ENCODE measurements at regions not wholly inside any gene's neighbourhood (a gene's known extent, or its start where the extent isn't known, plus 50 kb on each side); places are given as distances from the start of the nearest gene placed in this dataset.
A peak's percentile ranks its signal among the peaks of the same experiment; 100 is the strongest.
"Not testable (repeated sequence)": the region's sequence is repeated elsewhere in the genome, so short reads cannot be mapped to it uniquely, and the experiment has no call there.

GRCh38 chr10:29725927-29726326 is 91.2 kb upstream of the SVIL start:
- DNase-seq (ENCODE audit: low read depth): not testable (repeated sequence)

GRCh38 chr10:29725133-29725720 is 90.5 kb upstream of the SVIL start:
- no peak for DNase-seq (ENCODE audit: low read depth)

- DNase-seq (ENCODE audit: low read depth): no peak
These were observed 89.0 kb upstream of the SVIL start for GRCh38 chr10:29723726-29724125.

- no peak for DNase-seq (ENCODE audit: low read depth)
These were observed 88.0 kb upstream of the SVIL start for GRCh38 chr10:29722777-29723176.

- DNase-seq (ENCODE audit: low read depth): no peak
These were observed 85.4 kb upstream of the SVIL start for GRCh38 chr10:29720149-29720548.

GRCh38 chr10:29719281-29719675 is 84.5 kb upstream of the SVIL start:
- no peak for DNase-seq (ENCODE audit: low read depth)

GRCh38 chr10:29715296-29715695 is 80.5 kb upstream of the SVIL start:
- DNase-seq (ENCODE audit: low read depth): no peak

DNA sequence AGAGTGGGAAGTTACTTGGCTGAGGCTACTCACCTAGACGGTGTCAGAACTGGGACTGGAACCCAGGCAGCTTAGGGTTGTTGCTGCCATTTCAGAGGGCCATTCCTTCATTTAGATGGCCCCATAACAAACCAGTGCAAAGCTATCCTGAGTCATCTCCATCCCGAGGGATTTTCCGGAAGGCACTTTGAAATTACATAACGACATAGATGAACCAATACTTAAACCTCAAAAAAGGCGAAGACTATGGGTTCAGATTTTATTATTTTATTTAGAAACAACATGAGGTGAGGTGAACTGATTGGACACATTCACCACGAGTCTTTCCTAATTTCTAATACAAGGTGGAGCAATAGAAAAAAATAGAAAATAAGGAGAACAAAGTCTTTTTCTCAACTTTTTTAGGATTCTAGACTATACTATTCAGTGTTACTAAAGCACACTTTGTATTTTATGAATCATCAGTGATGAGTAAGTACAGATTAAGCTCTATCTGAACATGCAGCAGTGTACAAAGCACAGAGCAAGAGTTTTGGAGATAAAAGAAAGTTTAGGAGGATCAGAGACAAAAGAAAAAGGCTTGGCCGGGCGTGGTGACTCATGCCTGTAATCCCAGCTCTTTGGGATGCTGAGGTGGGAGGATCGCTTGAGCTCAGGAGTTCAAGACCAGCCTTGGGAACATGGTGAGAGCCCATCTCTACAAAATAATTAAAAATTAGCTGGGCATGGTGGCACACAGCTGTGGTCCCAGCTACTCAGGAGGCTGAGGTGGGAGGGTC is 79.5 kb upstream of the SVIL start:
- DNase-seq (ENCODE audit: low read depth): peak; percentile 67

DNA sequence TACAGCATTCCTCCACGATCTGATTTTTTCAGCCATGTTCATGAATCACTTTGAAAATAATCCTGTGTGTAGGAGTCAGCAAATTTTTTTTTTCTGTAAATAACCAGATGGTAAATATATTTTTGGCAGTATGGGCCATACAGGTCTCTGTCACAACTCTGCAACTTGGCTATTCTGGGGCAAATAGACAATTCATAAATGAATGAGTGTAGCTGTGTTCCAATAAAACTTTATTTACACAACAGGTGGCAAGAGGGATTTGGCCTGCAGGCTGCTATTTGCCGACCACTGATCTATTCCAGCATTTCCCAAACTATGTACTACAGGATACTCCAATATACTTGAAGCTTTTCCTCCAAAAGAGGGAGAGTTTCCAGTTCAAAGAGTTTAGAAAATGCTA is 78.7 kb upstream of the SVIL start:
- no peak for DNase-seq (ENCODE audit: low read depth)

GRCh38 chr10:29712108-29712507 is 77.3 kb upstream of the SVIL start:
- no peak for DNase-seq (ENCODE audit: low read depth)

- DNase-seq (ENCODE audit: low read depth): no peak
These were observed 75.4 kb upstream of the SVIL start for GRCh38 chr10:29710128-29710527.

GRCh38 chr10:29709484-29710002 is 74.8 kb upstream of the SVIL start:
- DNase-seq (ENCODE audit: low read depth): no peak

DNA sequence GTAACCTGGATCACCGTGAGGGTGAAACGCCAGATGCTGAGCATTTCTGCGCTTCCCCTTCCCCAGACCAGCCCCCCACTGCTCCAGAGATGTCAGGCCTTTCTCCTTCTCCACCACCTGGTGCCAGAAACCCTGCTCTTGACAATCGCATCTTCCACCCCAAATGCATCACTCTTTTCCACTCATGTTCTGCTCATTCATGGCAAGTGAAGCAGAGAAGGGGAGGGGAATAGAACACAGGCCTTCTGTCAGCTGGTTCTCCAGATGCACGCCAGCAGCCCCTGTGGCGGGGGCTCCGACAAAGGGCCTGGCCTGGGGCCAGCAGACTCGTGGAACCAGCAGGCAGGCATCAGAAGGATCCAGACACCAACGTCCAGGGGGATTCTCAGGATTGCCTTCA is 68.5 kb upstream of the SVIL start:
- no peak for DNase-seq (ENCODE audit: low read depth)

GRCh38 chr10:29702273-29703164 is 67.7 kb upstream of the SVIL start:
- DNase-seq (ENCODE audit: low read depth): no peak

GRCh38 chr10:29701306-29701705 is 66.5 kb upstream of the SVIL start:
- no peak for DNase-seq (ENCODE audit: low read depth)

- no peak for DNase-seq (ENCODE audit: low read depth)
These were observed 64.8 kb upstream of the SVIL start for GRCh38 chr10:29699621-29700020.

DNA sequence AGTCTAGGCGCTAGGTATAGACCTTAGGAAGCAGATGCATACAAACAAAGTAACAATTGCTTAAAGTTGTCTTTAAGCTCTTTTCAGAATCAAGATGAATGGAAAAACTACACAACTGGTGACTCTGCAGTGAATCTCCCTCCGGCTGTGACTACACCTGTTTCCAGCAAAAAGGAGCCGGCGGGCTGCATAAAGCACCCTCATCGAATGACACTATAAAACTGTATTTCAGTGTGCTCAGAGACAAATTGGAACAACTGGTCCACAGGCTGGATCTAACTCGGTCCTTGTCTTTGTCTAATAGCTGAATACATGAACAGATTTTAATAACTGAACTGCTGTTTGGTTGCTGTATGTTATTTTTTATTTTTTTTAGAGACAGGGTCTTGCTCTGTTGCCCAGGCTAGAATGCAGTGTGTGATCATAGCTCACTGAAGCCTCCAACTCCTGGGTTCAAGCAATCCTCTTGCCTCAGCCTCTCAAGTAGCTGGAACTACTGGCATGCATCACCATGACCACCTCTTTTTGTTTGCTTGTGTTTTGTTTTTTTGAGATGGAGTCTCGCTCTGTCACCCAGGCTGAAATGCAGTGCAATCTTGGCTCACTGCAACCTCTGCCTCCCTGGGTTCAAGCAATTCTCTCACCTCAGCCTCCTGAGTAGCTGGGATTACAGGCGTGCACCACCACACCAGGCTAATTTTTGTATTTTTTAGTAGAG is 64.2 kb upstream of the SVIL start:
- no peak for DNase-seq (ENCODE audit: low read depth)

GRCh38 chr10:29696581-29696980 is 61.8 kb upstream of the SVIL start:
- DNase-seq (ENCODE audit: low read depth): not testable (repeated sequence)

DNA sequence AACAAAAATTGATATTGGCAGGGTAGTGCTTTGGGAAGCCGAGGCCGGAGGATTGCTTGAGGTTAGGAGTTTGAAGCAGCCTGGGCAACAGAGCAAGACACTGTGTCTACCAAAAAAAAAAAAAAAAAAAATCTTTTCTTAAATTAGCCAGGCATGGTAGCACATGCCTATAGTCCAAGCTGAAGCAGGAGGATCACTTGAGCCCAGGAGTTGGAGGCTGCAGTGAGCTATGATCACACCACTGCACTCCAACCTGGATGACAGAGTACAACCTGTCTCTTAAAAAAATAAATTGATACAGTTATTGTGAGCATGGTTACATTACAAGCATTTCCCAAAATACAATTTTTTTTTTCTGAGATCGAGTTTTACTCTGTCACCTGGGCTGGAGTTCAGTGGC is 59.4 kb upstream of the SVIL start:
- DNase-seq (ENCODE audit: low read depth): no peak

GRCh38 chr10:29692121-29692539 is 57.4 kb upstream of the SVIL start:
- DNase-seq (ENCODE audit: low read depth): no peak

DNA sequence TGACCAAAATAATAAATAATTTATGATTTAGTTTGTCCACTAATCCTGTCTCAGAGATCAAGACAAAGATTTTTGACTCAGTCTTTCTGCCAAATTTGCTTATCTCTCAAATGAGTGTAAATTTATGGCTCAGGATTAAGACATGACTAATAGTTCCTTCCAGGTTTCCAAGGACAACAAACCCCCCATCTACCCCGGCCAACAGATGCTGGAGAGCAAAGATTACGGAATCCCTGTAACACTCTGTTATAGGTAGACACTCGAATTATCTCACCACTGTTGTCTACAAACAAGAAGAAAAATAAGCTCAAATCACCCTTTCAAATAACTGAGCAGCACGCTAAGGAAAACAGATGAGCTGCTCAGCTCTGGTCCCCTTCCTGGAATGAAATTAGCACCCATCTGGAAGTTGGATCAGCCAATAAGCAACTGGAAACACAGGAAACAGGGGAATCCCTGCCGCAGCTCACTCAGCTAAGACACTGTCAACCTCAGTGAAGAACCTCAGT is 56.8 kb upstream of the SVIL start:
- no peak for DNase-seq (ENCODE audit: low read depth)

- peak; percentile 76 for DNase-seq (ENCODE audit: low read depth)
These were observed 54.2 kb upstream of the SVIL start for GRCh38 chr10:29689001-29689400.
